ENCODE measurements at regions not wholly inside any gene's neighbourhood (a gene's known extent, or its start where the extent isn't known, plus 50 kb on each side); places are given as distances from the start of the nearest gene placed in this dataset.

- Histone ChIP-seq H4K20me1 (replicated peaks; ENCODE audit: control insufficient read depth, extremely low read depth, insufficient read depth, low read length) (no peaks in the 10 kb centered on the region), H3K9me3 (replicated peaks; ENCODE audit: control insufficient read depth, insufficient read depth, low read length) (no peaks in the 10 kb centered on the region), H3K4me3 (replicated peaks in 1 of 3; ENCODE audit: insufficient read depth in 1 of 3, low read depth in 1 of 3, low read length in 3 of 3) (no peak overlapping the region), H3K79me2 (ENCODE audit: control insufficient read depth, insufficient read depth, low read length) (no peaks in the 10 kb centered on the region), H3K36me3 (ENCODE audit: control insufficient read depth in 2 of 2, extremely low read depth in 1 of 2, insufficient read depth in 2 of 2, low read length in 2 of 2) (no peaks in the 10 kb centered on the region), H3K27ac (ENCODE audit: insufficient read depth, low read depth, low read length) (no peak overlapping the region), H3K4me1 (ENCODE audit: control insufficient read depth, extremely low read depth, insufficient read depth, low read length) (no peaks in the 10 kb centered on the region), H3K27me3 (ENCODE audit: control insufficient read depth in 2 of 2, insufficient read depth in 2 of 2, low read length in 2 of 2) (no peaks in the 10 kb centered on the region), H3K9ac (replicated peaks; ENCODE audit: extremely low read depth, insufficient read depth, low read length) (no peak overlapping the region), H2AFZ (ENCODE audit: low read depth, low read length) (no peak overlapping the region), H3K4me2 (ENCODE audit: insufficient read depth, low read length) (no peak overlapping the region), H3K9me1 (replicated peaks; ENCODE audit: control insufficient read depth, extremely low read depth, insufficient read depth, low read length) (no peaks in the 10 kb centered on the region)
- BruUV-seq (replicated peaks): no TSS peak
- intact Hi-C loops (cut with micrococcal nuclease): no loop called here
- DNase-seq (ENCODE audit: low read depth, low spot score) (no peak), FAIRE-seq (no peak)
- dilution Hi-C loops (cut with MboI; ENCODE audit: extremely low pct_ligation_motif_present, low sequenced_read_pairs): no loop called here
- ChIA-PET CTCF (interaction anchor here (0.8 to 1.9 kb wide), 6 partner anchors 11 to 471 kb away, joined by 3 to 4 read pairs (median 3); no protein-coding TSS in a partner anchor), POLR2A (no interaction called here)
- TF ChIP-seq CTCF (IDR thresholded peaks at IDR 0.05; ENCODE audit: extremely low read depth in 1 of 2, insufficient read depth in 1 of 2, low read depth in 1 of 2, low read length in 2 of 2): no peak
- no peak for TF ChIP-seq MYC (IDR thresholded peaks at IDR 0.05; ENCODE audit: low read depth, low read length)
- TF ChIP-seq EZH2 (IDR thresholded peaks at IDR 0.05; ENCODE audit: borderline replicate concordance, low read depth, low read length, severe bottlenecking): no peak
- no peak for TF ChIP-seq FOS (IDR thresholded peaks at IDR 0.05; ENCODE audit: borderline replicate concordance, insufficient read depth, low read length)
- TF ChIP-seq MAX (IDR thresholded peaks at IDR 0.05; ENCODE audit: insufficient read depth, insufficient read length): no peak
- TF ChIP-seq JUN (IDR thresholded peaks at IDR 0.05; ENCODE audit: borderline replicate concordance, insufficient read depth, insufficient read length, low read depth): no peak
- TF ChIP-seq POLR2AphosphoS5 (IDR thresholded peaks at IDR 0.05; ENCODE audit: insufficient read depth, low read depth, low read length): no peak
- no peak for TF ChIP-seq GATA2 (IDR thresholded peaks at IDR 0.05; ENCODE audit: insufficient read depth, insufficient read length, low read depth, low read length)
- TF ChIP-seq POLR2A (IDR thresholded peaks at IDR 0.05; ENCODE audit: low read depth, low read length): no peak
These were observed 105.2 kb downstream of the SLC41A2 start for GRCh38 chr12:104852896-104853295.

Measured in endothelial cell of umbilical vein (primary cell).